Keratinocyte (primary cell): ENCODE measurements at regions not wholly inside any gene's neighbourhood (a gene's known extent, or its start where the extent isn't known, plus 50 kb on each side); places are given as distances from the start of the nearest gene placed in this dataset.

ENCODE experiments used
- DNase-seq: peaks from one replicate; pipeline ENCODE4 v3.0.0-alpha.2; 2011; ENCODE audit warnings: low read depth, missing footprints, low spot score
- FAIRE-seq: peaks from 2 replicates; lab custom pipeline; 2011; peaks lifted over from hg19 to GRCh38; lab: Jason Lieb, UNC
- H2AFZ ChIP-seq: 2 replicates; pipeline ENCODE4 v1.6.0; 2012; ENCODE audit warnings: low read length, control low read depth, inconsistent platforms; ENCODE audit not compliant: control insufficient read depth
- H3K27ac ChIP-seq: 2 replicates; pipeline ENCODE4 v1.5.1; 2011; ENCODE audit warnings: low read length; ENCODE audit not compliant: control insufficient read depth, insufficient read depth
- H3K27me3 ChIP-seq: 3 replicates; pipeline ENCODE4 v1.6.0; 2011; ENCODE audit warnings: low read length; ENCODE audit not compliant: control insufficient read depth, insufficient read depth; ENCODE audit errors: extremely low read depth
- H3K36me3 ChIP-seq, 2 experiments: 2 replicates in 1 of 2; 3 replicates in 1 of 2; pipeline ENCODE4 v1.5.1; 2011; ENCODE audit warnings: low read length in 2 of 2, mild to moderate bottlenecking in 1 of 2; ENCODE audit not compliant: control insufficient read depth in 2 of 2, insufficient read depth in 2 of 2; ENCODE audit errors: extremely low read depth in 1 of 2
- H3K4me1 ChIP-seq: 3 replicates; pipeline ENCODE4 v1.5.1; 2011; ENCODE audit warnings: low read length; ENCODE audit not compliant: control insufficient read depth, insufficient read depth; ENCODE audit errors: extremely low read depth
- H3K4me2 ChIP-seq: 3 replicates; pipeline ENCODE4 v1.6.0; 2011; ENCODE audit warnings: low read depth, low read length; ENCODE audit not compliant: control insufficient read depth, insufficient read depth; ENCODE audit errors: extremely low read depth
- H3K4me3 ChIP-seq, 3 experiments: fragments of 200-600 bp in 1 of 3; sonication (generic) in 1 of 3; 2 replicates in 2 of 3; 3 replicates in 1 of 3; pipeline ENCODE4 v1.5.1; 2011 to 2016; ENCODE audit warnings: low read length in 3 of 3, mild to moderate bottlenecking in 3 of 3, control low read depth in 2 of 3, inconsistent platforms in 1 of 3, low read depth in 1 of 3, mixed read lengths in 1 of 3, mixed run types in 1 of 3, moderate library complexity in 1 of 3; ENCODE audit not compliant: control insufficient read depth in 2 of 3, insufficient read depth in 2 of 3; ENCODE audit errors: extremely low read depth in 1 of 3
- H3K79me2 ChIP-seq: 2 replicates; pipeline ENCODE4 v1.6.0; 2012; ENCODE audit warnings: low read length; ENCODE audit not compliant: control insufficient read depth, insufficient read depth
- H3K9ac ChIP-seq: 3 replicates; pipeline ENCODE4 v1.6.0; 2011; ENCODE audit warnings: low read length; ENCODE audit not compliant: control insufficient read depth, insufficient read depth; ENCODE audit errors: extremely low read depth
- H3K9me1 ChIP-seq: 3 replicates; pipeline ENCODE4 v1.6.0; 2011; ENCODE audit warnings: low read length; ENCODE audit not compliant: control insufficient read depth, insufficient read depth; ENCODE audit errors: extremely low read depth
- H3K9me3 ChIP-seq: 2 replicates; pipeline ENCODE4 v1.5.1; 2012; ENCODE audit warnings: low read depth, low read length; ENCODE audit not compliant: control insufficient read depth
- H4K20me1 ChIP-seq: 3 replicates; pipeline ENCODE4 v1.6.0; 2011; ENCODE audit warnings: low read length; ENCODE audit not compliant: control insufficient read depth, insufficient read depth; ENCODE audit errors: extremely low read depth
- CTCF ChIP-seq, 3 experiments: IDR thresholded peaks in 1 of 3; conservative IDR thresholded peaks in 1 of 3; optimal IDR thresholded peaks in 1 of 3; 2 replicates in 2 of 3; 3 replicates in 1 of 3; pipeline versions ENCODE3 to v1.5.1; 2011; ENCODE audit warnings: low read length in 3 of 3, mild to moderate bottlenecking in 3 of 3, moderate library complexity in 2 of 3, control low read depth in 1 of 3, inconsistent platforms in 1 of 3; ENCODE audit not compliant: insufficient read depth in 2 of 3; ENCODE audit errors: extremely low read depth in 1 of 3
- EZH2 ChIP-seq: IDR thresholded peaks from one replicate; pipeline ENCODE4 v1.6.1; 2012; ENCODE audit warnings: inconsistent platforms, mild to moderate bottlenecking, low read length, moderate library complexity
- dilution Hi-C: fragments of 300-500 bp; cut with MboI; formaldehyde crosslinking; loops from one replicate; pipeline ENCODE4 v1.7.0; 2020; ENCODE audit warnings: low sequenced_read_pairs; ENCODE audit not compliant: extremely low pct_ligation_motif_present

GRCh38 chr16:13611596-13611995 lies 308.4 kb upstream of the ERCC4 start:
- no peak overlapping the region for H3K9ac ChIP-seq
- DNase-seq, result no peak
- no peaks in the 10 kb centered on the region for H3K79me2 ChIP-seq
- dilution Hi-C loops, result no loop called here
- H3K27me3 ChIP-seq, result no peaks in the 10 kb centered on the region
- no peak overlapping the region for H3K4me3 ChIP-seq
- no peaks in the 10 kb centered on the region for H3K9me1 ChIP-seq
- TF ChIP-seq EZH2 (no peak), CTCF (optimal IDR thresholded peaks at IDR 0.05 in 1 of 3, IDR thresholded peaks at IDR 0.05 in 1 of 3, conservative IDR thresholded peaks at IDR 0.05 in 1 of 3; ENCODE audit: extremely low read depth in 1 of 3, insufficient read depth in 2 of 3, low read length in 3 of 3) (no peak)
- H3K4me2 ChIP-seq, result no peak overlapping the region
- H2AFZ ChIP-seq, result no peak overlapping the region
- no peaks in the 10 kb centered on the region for H3K36me3 ChIP-seq
- no peak overlapping the region for H3K27ac ChIP-seq
- H4K20me1 ChIP-seq, result no peaks in the 10 kb centered on the region
- no peaks in the 10 kb centered on the region for H3K4me1 ChIP-seq
- no peaks in the 10 kb centered on the region for H3K9me3 ChIP-seq
- FAIRE-seq, result no peak

GRCh38 chr16:13612623-13613022 lies 307.3 kb upstream of the ERCC4 start:
- H3K79me2 ChIP-seq, result no peaks in the 10 kb centered on the region
- dilution Hi-C loops, result no loop called here
- H3K9me1 ChIP-seq, result no peaks in the 10 kb centered on the region
- H3K27ac ChIP-seq, result no peak overlapping the region
- no peaks in the 10 kb centered on the region for H3K9me3 ChIP-seq
- H3K36me3 ChIP-seq, result no peaks in the 10 kb centered on the region
- TF ChIP-seq EZH2, result no peak
- TF ChIP-seq CTCF (optimal IDR thresholded peaks at IDR 0.05 in 1 of 3, IDR thresholded peaks at IDR 0.05 in 1 of 3, conservative IDR thresholded peaks at IDR 0.05 in 1 of 3; ENCODE audit: extremely low read depth in 1 of 3, insufficient read depth in 2 of 3, low read length in 3 of 3), result no peak
- DNase-seq (no peak), FAIRE-seq (no peak)
- H2AFZ ChIP-seq, result no peak overlapping the region
- no peak overlapping the region for H3K9ac ChIP-seq
- H3K27me3 ChIP-seq, result no peaks in the 10 kb centered on the region
- H3K4me2 ChIP-seq, result no peak overlapping the region
- H3K4me1 ChIP-seq, result no peaks in the 10 kb centered on the region
- no peaks in the 10 kb centered on the region for H4K20me1 ChIP-seq
- no peak overlapping the region for H3K4me3 ChIP-seq
